ENCODE measurements at regions not wholly inside any gene's neighbourhood (a gene's known extent, or its start where the extent isn't known, plus 50 kb on each side); places are given as distances from the start of the nearest gene placed in this dataset.

DNA sequence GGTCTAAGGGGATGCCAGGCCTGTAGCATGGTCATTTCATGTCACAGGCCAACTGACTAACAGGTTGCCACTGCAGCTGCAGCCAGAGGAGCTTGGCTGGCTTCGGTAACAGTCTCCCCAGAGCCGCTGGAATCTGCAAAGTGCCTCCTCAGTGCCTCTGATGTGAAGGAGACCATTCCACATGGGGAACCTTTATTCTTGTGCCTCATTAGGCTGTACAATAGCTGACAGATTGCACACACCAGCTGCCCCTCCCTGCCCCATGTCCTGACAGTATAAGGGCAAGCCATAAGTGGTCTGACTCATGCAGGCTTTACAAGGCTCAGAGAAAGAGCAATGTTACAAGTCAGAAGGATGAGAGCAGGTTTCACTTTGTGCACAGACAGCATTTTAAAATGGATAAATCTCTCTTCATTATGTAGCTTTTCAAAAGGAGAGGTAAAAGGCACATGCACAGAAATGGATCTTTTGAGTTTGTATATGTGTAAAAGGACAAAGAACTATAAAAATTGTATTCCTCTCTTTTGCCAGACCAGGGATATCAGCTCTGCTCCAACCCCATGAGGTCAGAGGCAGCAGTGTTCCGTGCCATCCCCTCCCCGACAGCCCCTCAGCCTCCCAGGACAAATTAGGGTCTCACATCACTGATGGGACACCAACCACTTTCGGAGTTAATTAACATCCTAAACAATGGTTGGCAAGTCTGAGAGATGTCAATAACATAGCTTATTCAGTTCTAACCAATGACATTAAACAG lies 467.8 kb downstream of the TMEM232 start (continued):
- TF ChIP-seq SUZ12 (IDR thresholded peaks at IDR 0.05; ENCODE audit: low read length) (no peak), PHF8 (conservative IDR thresholded peaks at IDR 0.05; ENCODE audit: low read depth, low read length) (no peak), SP4 (IDR thresholded peaks at IDR 0.05; ENCODE audit: low read length) (no peak), TAF1 (IDR thresholded peaks at IDR 0.05; ENCODE audit: low read depth, low read length) (no peak), KDM4A (IDR thresholded peaks at IDR 0.05; ENCODE audit: low read depth, low read length, severe bottlenecking) (no peak), SIN3A (conservative IDR thresholded peaks at IDR 0.05 in 1 of 2, IDR thresholded peaks at IDR 0.05 in 1 of 2; ENCODE audit: low read depth in 1 of 2, low read length in 2 of 2) (no peak), SP2 (IDR thresholded peaks at IDR 0.05; ENCODE audit: low read length) (no peak)
